ENCODE measurements at regions not wholly inside any gene's neighbourhood (a gene's known extent, or its start where the extent isn't known, plus 50 kb on each side); places are given as distances from the start of the nearest gene placed in this dataset.

GRCh38 chr1:57474137-57474750, 50.4 kb upstream of the DAB1 start:
- TF ChIP-seq, protein P1, sequence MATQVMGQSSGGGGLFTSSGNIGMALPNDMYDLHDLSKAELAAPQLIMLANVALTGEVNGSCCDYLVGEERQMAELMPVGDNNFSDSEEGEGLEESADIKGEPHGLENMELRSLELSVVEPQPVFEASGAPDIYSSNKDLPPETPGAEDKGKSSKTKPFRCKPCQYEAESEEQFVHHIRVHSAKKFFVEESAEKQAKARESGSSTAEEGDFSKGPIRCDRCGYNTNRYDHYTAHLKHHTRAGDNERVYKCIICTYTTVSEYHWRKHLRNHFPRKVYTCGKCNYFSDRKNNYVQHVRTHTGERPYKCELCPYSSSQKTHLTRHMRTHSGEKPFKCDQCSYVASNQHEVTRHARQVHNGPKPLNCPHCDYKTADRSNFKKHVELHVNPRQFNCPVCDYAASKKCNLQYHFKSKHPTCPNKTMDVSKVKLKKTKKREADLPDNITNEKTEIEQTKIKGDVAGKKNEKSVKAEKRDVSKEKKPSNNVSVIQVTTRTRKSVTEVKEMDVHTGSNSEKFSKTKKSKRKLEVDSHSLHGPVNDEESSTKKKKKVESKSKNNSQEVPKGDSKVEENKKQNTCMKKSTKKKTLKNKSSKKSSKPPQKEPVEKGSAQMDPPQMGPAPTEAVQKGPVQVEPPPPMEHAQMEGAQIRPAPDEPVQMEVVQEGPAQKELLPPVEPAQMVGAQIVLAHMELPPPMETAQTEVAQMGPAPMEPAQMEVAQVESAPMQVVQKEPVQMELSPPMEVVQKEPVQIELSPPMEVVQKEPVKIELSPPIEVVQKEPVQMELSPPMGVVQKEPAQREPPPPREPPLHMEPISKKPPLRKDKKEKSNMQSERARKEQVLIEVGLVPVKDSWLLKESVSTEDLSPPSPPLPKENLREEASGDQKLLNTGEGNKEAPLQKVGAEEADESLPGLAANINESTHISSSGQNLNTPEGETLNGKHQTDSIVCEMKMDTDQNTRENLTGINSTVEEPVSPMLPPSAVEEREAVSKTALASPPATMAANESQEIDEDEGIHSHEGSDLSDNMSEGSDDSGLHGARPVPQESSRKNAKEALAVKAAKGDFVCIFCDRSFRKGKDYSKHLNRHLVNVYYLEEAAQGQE (IDR thresholded peaks at IDR 0.05; ENCODE audit: insufficient read depth in 1 of 2, low read depth in 2 of 2, low read length in 2 of 2), result no peak
- TF ChIP-seq SIN3A (IDR thresholded peaks at IDR 0.05; ENCODE audit: borderline replicate concordance, insufficient read depth, low read length) (no peak), TAF1 (IDR thresholded peaks at IDR 0.05; ENCODE audit: borderline replicate concordance, insufficient read depth, low read length) (no peak), FOXP2 (optimal IDR thresholded peaks at IDR 0.05; ENCODE audit: borderline replicate concordance, extremely low read depth, extremely low read length, insufficient read depth) (no peak), POLR2AphosphoS5 (IDR thresholded peaks at IDR 0.05; ENCODE audit: low read depth, low read length) (no peak)
